ENCODE measurements at regions not wholly inside any gene's neighbourhood (a gene's known extent, or its start where the extent isn't known, plus 50 kb on each side); places are given as distances from the start of the nearest gene placed in this dataset.

DNA sequence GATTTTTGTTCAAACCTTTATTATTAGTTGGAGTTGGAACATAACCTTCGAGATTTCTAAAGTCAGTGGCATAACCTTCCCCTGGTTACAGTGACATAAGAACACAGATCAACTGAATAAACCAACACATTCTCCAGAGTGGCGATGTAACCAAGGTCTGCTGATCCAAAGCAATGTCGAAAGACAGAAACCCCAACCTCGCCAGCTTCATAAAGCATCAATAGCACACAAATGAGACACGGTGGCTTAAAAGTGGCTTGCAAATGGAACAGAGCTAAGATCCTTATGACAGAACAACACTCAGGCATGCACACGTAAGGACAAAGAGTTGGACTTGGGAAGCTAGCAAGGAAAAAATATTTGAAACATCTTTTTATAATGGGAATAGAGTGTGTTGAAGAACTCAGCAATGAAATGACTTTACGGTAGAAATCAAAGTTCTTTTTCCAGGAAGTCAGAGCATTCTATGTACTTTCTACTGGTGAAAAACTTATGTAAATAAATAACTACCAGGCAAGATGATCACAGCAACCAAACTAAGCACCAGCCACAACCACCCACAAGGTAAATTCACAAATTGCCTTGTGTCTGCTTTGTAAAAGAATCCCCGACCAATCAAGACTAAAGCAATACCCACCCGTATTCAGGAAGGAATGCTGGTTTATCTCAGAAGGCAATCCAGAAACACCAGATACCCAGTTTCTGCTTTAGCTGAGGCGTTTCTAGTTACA, 61.0 kb upstream of the NHSL1 start:
- H3K27me3 Mint-ChIP-seq = no peaks in the 10 kb centered on the region
- H3K27ac Mint-ChIP-seq = peak overlapping the region; percentile 29
- H3K4me1 Mint-ChIP-seq (ENCODE audit: low read depth) = peaks cover 46% of the 10 kb centered on the region
- peaks cover 20% of the 10 kb centered on the region for H3K9me3 Mint-ChIP-seq (ENCODE audit: low read depth)
- peaks cover 26% of the 10 kb centered on the region for H3K36me3 Mint-ChIP-seq (ENCODE audit: insufficient read depth)
- TF ChIP-seq, protein P1, sequence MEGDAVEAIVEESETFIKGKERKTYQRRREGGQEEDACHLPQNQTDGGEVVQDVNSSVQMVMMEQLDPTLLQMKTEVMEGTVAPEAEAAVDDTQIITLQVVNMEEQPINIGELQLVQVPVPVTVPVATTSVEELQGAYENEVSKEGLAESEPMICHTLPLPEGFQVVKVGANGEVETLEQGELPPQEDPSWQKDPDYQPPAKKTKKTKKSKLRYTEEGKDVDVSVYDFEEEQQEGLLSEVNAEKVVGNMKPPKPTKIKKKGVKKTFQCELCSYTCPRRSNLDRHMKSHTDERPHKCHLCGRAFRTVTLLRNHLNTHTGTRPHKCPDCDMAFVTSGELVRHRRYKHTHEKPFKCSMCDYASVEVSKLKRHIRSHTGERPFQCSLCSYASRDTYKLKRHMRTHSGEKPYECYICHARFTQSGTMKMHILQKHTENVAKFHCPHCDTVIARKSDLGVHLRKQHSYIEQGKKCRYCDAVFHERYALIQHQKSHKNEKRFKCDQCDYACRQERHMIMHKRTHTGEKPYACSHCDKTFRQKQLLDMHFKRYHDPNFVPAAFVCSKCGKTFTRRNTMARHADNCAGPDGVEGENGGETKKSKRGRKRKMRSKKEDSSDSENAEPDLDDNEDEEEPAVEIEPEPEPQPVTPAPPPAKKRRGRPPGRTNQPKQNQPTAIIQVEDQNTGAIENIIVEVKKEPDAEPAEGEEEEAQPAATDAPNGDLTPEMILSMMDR (IDR thresholded peaks at IDR 0.05; ENCODE audit: unreplicated experiment) = no peak
- DNase-seq (ENCODE audit: low spot score, unreplicated experiment) = no peak
- H3K4me3 Mint-ChIP-seq (ENCODE audit: low read depth) = no peak overlapping the region

DNA sequence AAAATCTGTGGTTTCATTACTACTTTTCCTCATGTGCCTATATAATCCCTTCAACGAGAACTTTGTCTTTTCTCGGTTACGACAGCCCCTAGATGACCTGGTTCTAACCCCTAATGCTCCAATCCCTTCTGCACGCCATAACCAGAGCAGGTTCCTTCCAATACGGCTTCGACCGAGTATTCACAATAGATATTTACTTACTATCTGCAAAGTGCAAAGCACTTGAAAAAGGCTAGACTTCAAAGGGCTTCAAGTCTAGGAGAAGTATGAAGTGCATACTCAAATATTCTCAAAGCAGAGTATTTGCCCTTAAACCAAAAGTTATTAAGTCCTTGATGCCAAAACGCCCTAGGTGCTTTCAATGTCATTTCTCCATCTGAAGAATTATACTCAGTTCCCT, 63.4 kb upstream of the NHSL1 start:
- no peak for DNase-seq (ENCODE audit: low spot score, unreplicated experiment)
- Mint-ChIP-seq H3K9me3 (ENCODE audit: low read depth) (peaks cover 20% of the 10 kb centered on the region), H3K4me1 (ENCODE audit: low read depth) (peaks cover 35% of the 10 kb centered on the region), H3K36me3 (ENCODE audit: insufficient read depth) (peaks cover 28% of the 10 kb centered on the region), H3K4me3 (ENCODE audit: low read depth) (no peak overlapping the region), H3K27ac (no peak overlapping the region), H3K27me3 (no peaks in the 10 kb centered on the region)
- TF ChIP-seq, protein P1 (IDR thresholded peaks at IDR 0.05; ENCODE audit: unreplicated experiment) = no peak

DNA sequence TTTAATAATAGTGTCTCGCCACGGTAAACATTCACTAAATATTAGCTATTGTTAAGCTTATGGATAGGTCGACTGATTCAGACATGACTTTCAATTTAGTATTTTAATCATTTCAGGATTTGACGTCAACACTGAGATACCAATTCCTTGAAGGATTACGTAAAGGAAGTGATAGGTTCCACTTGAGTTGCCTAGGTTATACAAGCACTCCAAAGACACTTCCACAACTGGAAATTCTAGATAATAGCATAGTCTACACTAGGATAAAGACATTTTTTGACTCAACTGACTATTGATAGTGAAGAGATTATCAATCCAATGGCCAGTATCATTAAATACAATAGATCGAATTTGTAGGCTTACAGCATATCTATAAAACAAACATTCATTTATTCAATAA, 63.9 kb upstream of the NHSL1 start:
- TF ChIP-seq, protein P1 (IDR thresholded peaks at IDR 0.05; ENCODE audit: unreplicated experiment) = no peak
- Mint-ChIP-seq H3K4me3 (ENCODE audit: low read depth) (no peak overlapping the region), H3K9me3 (ENCODE audit: low read depth) (peaks cover 20% of the 10 kb centered on the region), H3K36me3 (ENCODE audit: insufficient read depth) (peaks cover 28% of the 10 kb centered on the region), H3K4me1 (ENCODE audit: low read depth) (peaks cover 40% of the 10 kb centered on the region), H3K27me3 (no peaks in the 10 kb centered on the region), H3K27ac (no peak overlapping the region)
- no peak for DNase-seq (ENCODE audit: low spot score, unreplicated experiment)

DNA sequence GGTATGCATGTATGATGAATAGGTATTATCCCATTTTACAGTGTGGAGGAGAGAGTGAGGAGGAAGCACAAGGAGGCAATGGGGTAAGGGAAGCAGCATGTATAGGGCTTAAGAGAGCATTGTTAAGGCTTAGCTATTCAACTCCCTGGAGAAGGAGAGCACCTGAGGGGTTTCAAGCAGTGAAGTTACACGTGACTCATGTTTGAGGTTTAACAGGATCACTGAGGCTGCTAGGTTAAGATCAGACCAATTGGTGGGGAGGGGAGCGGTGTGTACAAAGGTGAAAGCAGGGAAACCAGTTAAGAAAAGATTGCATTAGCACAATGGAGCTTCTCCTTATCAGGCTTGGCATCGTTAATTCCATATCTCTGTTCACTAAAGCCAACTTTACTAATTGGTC, 64.4 kb upstream of the NHSL1 start:
- peaks cover 20% of the 10 kb centered on the region for H3K9me3 Mint-ChIP-seq (ENCODE audit: low read depth)
- peaks cover 28% of the 10 kb centered on the region for H3K36me3 Mint-ChIP-seq (ENCODE audit: insufficient read depth)
- no peak for DNase-seq (ENCODE audit: low spot score, unreplicated experiment)
- no peaks in the 10 kb centered on the region for H3K27me3 Mint-ChIP-seq
- TF ChIP-seq, protein P1 (IDR thresholded peaks at IDR 0.05; ENCODE audit: unreplicated experiment) = no peak
- H3K4me1 Mint-ChIP-seq (ENCODE audit: low read depth) = peaks cover 44% of the 10 kb centered on the region
- no peak overlapping the region for H3K4me3 Mint-ChIP-seq (ENCODE audit: low read depth)
- H3K27ac Mint-ChIP-seq = no peak overlapping the region

DNA sequence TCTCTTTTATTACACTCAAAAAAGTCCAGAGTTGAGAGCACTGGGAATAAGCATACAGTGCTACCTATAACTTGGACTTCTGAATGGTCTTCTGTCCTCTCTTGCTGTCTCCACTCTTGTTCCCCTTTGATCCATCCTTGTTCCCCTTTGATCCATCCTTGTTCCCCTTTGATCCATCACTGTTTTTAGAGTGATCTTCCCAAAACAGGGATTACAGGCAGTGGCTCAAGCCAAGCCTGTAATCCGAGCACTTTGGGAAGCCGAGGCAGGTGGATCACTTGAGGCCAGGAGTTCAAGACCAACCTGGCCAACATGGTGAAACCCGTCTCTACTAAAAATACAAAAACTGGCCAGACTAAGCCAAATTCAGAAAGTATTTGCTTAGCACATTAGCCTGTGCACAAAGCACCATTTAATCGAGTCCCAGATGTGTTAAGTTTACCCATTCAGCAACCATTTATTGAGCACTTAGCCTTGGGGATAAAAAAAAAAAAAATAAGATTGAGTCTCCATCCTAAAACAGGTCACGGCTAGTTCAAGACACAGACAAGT, 65.0 kb upstream of the NHSL1 start:
- Mint-ChIP-seq H3K4me3 (ENCODE audit: low read depth) (no peak overlapping the region), H3K27me3 (no peaks in the 10 kb centered on the region), H3K4me1 (ENCODE audit: low read depth) (peaks cover 41% of the 10 kb centered on the region), H3K9me3 (ENCODE audit: low read depth) (peaks cover 20% of the 10 kb centered on the region), H3K36me3 (ENCODE audit: insufficient read depth) (peaks cover 28% of the 10 kb centered on the region), H3K27ac (no peak overlapping the region)
- TF ChIP-seq, protein P1 (IDR thresholded peaks at IDR 0.05; ENCODE audit: unreplicated experiment) = no peak
- DNase-seq (ENCODE audit: low spot score, unreplicated experiment) = no peak
